Stimulated activated naive CD8-positive, alpha-beta T cell treated with anti-CD3 and anti-CD28 coated beads, Interleukin-15, Interleukin-2, amounts not matched to agents 100 U/mL and 50 U/mL, for 24 hours (primary cell): ENCODE measurements at regions not wholly inside any gene's neighbourhood (a gene's known extent, or its start where the extent isn't known, plus 50 kb on each side); places are given as distances from the start of the nearest gene placed in this dataset.

Experiments
- ATAC-seq: fragments of 150-1000 bp; cut with Tn5 transposase; one replicate; pipeline ENCODE4 v1.10.0; 2021
- DNase-seq: peaks from one replicate; pipeline ENCODE4 v3.0.0; 2021

DNA sequence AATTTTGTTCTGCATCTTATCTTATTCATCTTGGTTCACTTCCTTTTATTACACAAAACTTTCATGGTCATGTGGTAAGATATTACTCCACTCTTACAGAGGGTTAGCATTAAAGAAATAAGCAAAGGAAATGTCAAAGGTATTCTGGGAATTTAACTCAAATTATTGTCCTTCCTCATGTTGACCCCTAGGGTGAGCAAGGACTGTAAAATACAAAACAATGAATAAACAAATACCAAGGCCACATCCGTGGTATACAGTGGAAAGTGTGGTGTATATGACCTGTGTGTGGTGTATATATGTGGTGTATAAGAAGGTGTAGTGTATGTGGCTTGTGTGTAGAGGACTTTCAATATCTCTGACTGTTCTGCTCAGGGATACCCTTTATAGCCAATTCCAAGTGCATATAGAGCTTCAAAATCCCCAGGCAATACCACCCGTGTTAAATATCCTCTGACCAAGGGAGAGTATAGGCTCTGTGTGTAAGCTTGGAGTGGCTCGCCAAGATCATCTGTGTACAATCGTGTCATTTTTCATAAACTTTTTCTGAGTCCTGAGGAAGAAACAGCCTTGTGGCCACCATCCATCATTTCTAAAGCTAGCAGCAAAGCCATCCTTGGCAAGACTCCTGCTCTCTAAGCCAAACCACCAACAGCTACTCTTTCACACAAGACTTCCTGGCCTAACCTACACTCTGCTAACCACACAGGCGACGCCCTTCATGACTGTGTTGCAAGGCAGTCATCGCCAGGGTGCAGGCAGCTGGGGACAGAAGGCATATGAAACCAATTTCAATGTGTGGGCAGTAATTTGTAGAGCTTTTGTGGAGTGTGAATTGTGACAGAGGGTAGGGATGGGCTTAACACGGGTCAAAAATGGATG, 548.0 kb downstream of the ETS1 start:
- ATAC-seq (peak; percentile 93), DNase-seq (peak; percentile 72)

DNA sequence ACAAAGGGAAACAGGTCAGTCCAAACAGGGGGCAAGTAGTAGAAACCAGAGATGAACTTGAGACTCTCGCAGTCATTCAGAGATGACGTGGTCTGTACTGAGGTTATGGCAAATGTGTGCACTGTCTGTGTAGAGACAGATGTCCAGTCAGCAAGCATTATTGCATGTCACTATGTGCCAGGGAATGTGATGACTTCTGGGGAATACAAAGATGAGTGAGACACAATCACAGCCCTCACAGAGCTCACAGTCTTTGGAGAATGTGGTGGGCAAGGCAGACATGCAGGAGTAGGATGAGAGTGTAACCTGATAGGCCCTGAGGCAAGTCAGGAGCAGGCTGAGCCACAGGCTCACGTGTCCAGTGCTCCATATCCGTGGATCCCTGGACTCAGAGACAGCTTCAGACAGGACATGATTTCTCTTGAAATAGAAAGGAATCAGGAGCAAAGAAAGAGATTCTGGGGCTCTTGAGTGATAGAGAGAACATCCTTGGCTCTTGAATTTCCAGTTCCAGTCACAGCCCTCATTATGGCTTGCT, 550.7 kb downstream of the ETS1 start:
- DNase-seq = no peak

DNA sequence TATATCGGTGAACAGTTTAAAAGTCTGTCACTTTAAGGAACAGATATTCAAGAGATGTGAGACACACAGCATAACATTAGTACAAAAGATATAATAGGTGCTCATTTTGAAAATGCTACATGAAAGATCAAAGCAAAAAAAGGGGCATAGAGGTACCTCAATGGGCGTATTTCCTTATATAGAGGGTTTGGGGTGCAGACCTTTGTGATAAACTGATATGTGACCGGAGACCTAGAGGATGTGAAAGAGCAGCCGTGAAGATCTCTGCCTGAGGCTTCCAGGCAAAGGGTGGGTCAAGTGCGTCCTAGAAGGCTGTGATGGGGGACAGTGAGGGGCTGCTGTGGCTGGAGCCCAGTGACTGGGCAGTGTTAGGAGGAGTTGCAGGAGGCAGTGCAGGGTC, 551.4 kb downstream of the ETS1 start:
- DNase-seq (no peak), ATAC-seq (no peak)

More for the DNA sequence above, 550.7 kb downstream of the ETS1 start:
- ATAC-seq = no peak

DNA sequence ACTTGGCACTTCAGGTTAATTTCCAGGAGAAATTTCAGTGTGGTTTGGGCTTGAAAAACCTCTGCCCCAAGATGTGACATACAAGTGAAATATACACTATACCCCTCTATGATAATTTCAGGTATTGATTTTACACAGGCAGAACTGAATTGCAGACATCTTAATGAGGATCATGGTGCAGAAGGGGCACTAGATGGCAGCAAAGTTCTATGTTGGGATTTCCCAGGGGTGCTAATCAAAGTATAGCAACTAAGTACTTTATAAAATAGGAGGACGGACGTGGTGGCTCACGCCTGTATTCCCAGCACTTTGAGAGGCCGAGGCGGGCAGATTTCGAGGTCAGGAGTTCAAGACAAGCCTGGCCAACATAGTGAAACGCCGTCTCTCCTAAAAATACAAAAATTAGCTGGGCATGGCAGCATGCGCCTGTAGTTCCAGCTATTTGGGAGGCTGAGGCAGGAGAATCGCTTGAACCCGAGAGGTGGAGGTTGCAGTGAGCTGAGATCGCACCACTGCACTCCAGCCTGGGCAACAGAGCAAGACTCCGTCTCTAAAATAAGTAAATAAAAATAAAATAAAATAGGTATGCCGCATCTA, 555.7 kb downstream of the ETS1 start:
- peak; percentile 54 for DNase-seq
- peak; percentile 86 for ATAC-seq

DNA sequence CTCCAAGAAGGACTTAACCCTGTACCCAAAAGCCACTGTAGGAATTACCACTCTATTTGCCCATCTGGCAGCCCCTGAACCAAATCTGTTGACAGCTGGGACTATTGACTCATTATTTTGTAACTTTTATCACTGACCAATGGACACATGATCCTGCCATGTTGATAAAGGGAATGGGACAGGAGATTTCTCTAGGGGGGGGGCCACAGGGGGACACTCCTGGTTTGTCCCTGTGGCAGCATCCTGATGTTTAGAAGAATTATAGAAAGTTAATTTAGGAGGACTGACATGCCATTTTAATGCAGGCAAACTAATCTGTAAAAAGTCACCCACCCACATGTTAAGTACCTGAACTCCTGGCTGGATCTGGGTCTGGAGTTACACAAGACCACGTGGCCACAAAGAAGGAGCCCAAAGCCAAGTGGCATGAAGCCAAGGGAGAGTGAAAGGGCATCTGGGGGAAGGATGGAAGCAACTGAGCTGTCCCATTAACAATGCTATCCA, 558.1 kb downstream of the ETS1 start:
- ATAC-seq (no peak), DNase-seq (no peak)

DNA sequence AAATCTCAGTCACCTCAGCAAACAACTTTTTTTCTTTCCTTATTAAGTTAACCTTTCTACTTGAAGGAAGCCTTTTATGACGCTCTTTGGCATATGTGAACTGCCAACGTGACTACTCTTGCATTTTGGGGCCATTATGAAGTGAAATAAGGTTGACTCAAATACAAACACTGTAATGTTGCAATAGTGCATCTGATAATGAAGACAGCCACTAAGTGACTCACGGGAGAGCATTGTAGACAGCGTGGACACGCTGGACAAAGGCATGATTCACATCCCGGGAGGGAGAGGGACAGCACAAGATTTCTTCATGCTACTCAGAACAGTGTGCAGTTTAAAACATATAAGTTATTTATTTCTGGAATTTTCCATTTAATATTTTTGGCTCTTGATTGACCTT, 560.8 kb downstream of the ETS1 start:
- no peak for ATAC-seq
- DNase-seq = no peak

DNA sequence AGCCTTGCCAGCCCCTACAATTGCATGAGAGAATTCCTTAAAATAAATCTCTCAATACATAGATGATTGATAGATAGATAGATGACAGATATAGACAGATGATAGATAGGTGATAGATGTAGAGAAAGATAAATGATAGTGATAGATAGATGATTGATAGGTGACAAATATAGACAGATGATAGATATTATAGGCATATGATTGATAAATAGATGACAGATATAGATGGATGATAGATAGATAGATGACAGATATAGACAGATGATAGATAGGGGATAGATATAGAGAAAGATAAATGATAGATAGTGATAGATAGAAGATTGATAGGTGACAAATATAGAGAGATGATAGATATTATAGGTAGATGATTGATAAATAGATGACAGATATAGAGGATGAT, 564.6 kb downstream of the ETS1 start:
- DNase-seq (no peak), ATAC-seq (no peak)

DNA sequence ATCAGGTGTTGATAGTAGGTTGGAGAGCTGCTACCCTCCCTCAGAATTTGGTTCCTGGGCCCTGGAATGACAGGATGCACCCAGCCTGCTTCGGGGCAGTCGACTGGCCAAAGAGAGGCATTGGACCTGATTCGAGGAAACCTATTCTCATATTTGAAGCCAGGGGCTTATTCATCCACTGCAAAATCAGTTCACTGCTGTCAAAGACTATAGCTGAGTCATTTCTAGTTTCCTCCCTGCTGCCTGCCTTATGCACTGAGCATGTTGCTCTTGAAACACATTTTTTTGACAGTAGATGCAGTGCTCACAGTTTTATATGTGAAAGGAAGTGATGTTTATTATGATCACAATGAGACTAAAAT, 565.4 kb downstream of the ETS1 start:
- DNase-seq (no peak), ATAC-seq (peak; percentile 77)

DNA sequence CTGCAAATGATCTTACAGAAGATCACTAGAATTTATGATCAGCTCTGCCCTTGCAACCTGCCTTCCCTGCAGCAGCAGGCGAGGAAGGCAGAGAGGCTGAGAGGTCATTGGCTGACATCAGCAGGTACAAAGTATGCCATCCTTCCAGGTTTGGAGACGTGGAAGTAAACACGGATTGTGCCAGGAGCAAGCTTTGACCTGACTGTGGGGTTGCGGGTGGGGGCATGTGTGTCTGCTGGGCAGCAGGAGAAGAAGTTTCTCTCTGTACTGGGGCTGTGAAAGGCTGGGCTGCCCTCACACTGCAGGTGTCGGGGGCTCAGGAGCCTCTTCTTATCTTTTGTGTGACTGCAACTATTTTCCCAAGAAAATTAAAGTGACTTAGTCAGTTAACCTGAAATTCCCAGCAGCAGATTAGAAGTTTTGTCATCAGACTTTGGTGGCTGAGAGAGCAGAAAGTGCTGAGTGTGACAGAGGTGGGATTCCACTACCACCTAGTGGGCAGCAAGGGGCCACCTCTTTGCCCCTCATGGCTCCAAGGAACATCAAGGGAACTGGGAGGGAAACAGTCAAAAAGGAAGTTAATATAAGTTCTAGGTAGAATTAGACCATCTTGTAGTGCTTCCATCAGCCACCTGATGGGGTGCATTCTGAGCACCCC, 565.9 kb downstream of the ETS1 start:
- DNase-seq (no peak), ATAC-seq (no peak)

DNA sequence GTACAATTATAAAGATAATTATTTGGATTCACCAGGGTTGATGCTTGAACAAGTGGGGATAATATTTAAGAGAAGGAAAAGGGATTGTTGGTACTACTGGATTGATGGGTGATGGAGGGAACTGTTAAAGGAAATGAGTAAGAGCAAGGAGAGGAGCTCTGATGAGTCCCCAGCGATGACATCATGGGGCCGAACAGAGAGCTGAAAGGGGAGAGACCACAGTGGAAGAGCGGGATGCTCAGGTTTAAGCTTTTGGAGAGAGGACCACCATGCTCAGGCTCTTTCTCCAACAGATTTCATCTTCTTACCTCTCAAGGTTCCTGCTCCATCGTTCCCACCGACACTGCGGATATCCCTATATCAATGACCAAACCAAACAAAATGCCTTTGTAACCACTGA, 568.7 kb downstream of the ETS1 start:
- DNase-seq (no peak), ATAC-seq (no peak)

DNA sequence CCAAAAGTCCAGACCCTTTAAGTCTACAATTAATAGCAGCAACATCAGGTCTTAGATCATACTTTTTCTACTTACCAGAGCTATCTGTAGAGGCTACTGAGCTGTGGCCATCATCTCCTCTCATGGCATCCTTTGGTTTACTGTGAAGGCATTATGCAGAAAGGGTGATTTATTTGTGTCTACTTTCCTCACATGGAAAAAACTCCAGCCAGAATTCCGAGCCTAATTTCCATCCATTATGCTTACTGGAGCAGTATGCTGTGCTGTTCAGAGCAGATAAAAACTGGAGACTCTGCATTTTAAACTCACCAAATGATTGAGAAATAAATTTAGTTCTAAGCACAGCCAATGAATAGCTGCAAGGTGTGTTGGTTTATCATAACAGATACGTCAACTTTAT, 581.8 kb downstream of the ETS1 start:
- no peak for ATAC-seq
- no peak for DNase-seq

DNA sequence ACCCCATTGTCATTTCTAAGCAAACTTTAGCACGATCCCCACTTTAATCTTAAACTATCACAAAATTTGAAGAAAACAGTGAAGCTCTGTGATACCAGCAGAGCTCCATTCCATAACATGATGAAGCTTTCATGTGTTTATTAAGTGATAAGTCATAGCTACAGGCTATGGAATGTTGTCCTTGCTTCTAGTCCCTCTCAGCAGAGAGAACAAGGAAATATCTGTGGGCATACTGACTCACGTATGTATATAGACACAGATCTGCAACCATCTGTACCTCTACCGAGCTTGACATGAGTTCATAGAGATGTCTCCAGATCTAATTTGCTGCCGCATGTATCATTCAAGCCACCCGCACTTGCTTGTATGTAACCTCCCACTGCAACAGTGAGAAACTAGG, 588.9 kb downstream of the ETS1 start:
- ATAC-seq (no peak), DNase-seq (no peak)

DNA sequence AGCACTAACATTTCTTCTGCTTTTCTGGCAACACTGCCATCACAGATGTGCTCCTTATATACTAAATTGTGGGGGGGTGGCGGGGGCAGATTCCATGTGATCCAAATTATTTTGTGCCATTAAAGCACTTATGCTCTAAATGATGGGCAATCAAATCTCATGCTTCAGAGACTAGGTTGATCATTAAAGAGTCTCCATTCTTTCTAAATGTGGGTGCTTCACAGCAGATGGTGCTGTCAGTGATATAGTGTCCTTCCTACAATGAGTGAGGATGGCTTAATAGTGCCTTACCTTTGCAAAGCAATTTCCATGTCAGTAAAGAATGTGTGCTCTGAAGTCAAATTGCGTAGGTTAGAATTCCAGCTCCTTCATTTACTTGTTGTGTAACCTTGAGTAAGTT, 589.8 kb downstream of the ETS1 start:
- no peak for ATAC-seq

DNA sequence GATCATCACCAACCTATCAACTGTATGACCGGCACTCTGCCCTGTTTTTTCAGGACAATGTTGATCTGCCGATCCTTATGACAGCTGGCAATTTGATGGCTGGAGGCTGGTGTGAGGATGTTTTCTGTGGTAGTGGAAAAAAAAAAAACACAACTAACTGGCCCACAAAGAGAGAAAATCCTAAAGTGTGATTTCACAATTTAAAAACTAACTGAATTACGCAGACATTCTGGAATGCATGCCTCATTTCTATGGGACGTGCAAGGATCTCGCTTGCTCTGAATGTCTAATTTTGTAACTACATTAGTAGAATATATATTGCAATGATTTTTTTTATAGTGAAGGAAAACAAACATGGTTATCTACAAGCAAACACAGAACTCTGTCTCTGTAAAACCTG, 590.5 kb downstream of the ETS1 start:
- DNase-seq (no peak), ATAC-seq (no peak)

More for the DNA sequence above, 589.8 kb downstream of the ETS1 start:
- DNase-seq = no peak

DNA sequence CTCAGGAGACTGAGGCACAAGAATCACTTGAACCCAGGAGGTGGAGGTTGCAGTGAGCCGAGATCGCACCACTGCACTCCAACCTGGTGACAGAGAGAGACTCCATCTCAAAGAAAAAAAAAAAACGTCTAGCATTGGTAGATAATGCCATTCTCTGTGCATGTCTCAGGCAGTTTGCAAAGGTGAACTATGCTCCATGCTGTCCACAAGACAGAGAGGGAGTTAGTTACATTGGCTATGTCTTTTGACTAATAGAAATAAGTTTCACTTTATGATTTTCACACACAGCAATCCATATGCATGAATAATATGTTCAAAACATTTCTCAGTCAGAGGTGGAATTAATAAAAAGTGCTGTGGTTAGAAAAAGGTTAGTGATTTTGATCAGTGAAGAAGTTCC, 591.4 kb downstream of the ETS1 start:
- ATAC-seq (no peak), DNase-seq (no peak)

DNA sequence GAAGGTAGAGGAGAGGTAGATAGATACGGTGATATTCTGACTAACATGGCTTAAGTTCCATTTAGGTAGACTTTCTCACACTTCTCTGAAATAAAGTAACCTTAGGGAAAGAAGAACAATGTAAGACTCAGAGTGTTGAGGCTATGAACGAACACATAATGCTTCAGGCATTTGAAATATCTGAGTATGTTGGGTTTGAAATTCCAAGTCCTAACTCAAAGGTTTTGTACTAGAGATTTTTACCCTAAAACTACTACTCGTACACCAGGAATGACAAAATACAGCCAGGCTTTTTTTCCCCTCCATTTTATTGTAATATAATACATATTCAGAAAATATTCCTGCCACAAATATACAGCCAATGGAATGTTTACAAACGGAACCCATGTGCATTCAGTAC, 592.6 kb downstream of the ETS1 start:
- no peak for ATAC-seq
- DNase-seq = no peak

DNA sequence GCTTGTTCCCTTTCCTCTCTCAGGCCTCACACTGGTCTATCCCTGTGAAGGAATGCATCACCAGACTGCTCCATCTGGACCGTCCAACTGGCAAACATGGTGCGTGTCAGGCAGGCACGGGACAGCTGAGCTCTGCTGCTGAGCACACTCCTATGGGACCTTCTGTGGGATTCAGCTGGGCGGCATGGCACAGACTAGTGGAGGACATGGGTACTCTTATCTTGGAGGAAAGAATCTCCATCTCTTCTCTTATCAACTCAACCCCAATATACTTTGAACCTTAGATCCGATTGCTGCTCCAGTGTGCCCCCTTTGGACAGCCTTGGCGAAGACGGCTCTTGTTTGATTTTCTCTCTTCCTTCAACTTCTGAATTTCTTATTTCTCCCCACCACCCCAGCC, 593.6 kb downstream of the ETS1 start:
- no peak for DNase-seq
- ATAC-seq = no peak

DNA sequence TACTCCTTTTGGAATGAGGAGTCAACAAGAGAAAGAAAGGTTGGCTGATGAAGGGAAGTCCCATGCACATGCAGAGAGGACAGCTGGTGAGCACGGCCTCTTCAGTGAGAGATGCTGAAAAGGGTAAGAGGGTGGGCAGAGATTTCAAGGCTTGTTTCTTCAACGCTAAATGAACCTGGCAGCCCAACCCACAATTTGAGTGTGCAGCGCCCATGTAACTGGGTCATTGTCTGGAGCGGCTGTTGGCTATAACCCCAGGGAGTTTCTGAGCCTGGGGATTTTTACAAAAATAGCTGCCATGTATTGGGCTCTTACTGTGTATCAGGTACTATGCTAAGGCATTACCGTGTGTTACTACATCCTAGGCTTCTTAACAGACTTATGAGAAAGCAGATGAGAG, 594.1 kb downstream of the ETS1 start:
- ATAC-seq (no peak), DNase-seq (no peak)

DNA sequence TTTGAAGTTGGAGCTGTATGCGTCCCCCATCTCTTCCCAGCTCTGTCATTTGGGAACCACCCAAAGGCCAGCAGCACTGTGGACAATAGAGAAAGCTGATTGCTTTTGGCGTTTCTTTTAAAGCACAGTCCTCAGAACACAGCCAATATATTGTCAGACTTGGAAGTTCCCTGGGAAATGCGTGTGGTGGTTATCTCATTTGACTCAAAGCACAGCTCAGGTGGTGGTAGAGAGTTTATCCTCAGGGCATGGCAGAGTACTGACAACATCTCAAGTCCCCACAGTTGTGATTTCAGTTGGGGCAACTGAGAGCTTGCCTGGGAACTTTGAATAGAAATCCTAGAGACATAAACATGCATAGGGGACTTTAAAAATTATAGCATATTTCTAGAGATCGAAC, 601.3 kb downstream of the ETS1 start:
- no peak for DNase-seq
- no peak for ATAC-seq

DNA sequence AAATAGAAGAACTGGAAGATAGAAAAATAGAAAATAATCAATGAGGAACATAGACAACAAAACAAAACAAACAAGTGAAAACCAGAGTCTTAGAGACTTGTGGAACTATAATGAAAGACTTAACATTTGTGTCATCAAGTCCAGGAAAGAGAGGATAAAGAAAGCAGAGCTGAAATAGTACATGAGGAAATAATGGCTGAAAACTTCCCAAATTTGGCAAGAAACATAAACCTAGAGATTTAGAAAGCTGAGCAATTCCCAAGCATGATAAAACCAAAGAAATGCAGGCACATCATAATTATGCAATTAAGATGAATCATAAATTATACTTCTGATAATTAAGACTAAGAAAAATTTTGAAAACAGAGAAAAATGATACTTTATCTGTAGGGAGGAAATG, 614.5 kb downstream of the ETS1 start:
- no peak for ATAC-seq
- DNase-seq = no peak

DNA sequence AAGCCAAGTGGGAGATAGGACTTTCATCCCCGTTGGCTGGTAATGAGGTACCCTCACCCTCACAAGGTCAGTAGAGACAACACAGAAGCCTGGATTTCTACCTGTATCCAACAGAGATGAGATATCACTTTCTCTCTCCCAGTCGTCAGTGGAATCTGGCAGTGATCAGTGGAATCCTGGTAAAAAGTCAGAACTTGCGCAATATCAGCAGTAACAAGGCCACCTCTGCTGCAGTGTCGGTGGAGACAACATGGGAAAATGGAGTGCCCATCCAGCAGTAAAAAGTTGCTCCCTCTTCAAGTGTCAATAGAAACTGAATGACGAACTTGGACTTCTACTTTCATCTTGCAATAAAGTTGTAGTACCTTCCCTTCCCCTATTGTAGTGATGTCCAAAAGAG, 615.9 kb downstream of the ETS1 start:
- DNase-seq (no peak), ATAC-seq (no peak)

DNA sequence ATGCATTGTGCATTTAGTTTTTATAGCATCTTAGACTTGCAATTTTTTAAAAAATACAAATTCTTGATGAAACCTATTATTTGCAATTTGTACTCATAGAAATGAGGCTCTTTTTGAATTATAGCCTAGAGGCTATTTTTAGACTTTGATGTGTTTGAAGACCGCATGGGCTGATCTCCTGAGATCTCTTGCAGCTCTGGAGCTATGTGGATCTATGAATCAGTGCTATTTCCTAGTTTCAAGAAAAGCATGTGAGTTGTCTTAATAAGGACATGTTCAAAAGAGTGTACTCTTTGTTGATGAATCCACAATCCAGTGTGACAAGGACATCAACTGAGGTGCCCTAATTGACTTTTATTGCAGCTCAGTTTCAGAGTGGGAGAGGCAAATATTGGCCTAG, 620.5 kb downstream of the ETS1 start:
- no peak for DNase-seq
- ATAC-seq = no peak
